Nucleus accumbens (tissue), 56 donors: ENCODE measurements at regions not wholly inside any gene's neighbourhood (a gene's known extent, or its start where the extent isn't known, plus 50 kb on each side); places are given as distances from the start of the nearest gene placed in this dataset.
"Not testable (repeated sequence)": the region's sequence is repeated elsewhere in the genome, so short reads cannot be mapped to it uniquely, and the experiment has no call there.

Source experiments
- DNase-seq, 56 donors: peaks; one replicate each; lab custom pipeline; 2025; lab: John Stamatoyannopoulos, UW

DNA sequence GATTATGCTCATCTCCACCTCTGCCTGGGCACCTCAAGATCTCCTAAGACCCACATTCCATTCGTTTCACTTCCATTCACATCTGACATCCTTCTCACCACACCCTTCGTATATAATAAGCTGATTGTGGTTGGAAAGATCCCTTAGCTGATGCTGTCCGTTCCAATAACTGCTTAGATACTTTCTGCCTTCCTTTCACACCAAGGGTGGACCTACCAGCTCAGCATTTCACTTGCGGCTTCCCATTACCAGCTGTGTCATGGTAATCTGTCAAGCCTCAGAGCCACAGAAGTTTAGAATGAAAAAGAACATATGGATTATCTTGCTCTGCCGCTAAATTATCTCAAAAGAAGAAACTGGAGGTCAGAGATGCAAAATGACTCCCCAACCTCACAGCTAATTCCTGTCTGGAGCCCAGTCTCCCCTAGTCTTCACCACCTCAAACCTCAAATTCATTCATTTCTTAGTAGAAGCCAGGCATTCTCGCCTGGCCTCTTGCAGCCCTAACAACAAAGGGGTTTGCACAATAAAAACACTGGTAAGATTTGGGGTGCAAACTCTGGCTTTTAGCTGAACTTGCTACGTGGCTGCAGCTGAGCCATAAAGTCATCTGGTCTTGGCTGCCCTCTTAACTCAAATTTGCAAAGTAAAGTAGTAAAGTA, 182.8 kb upstream of the HS3ST3A1 start:
- DNase-seq = no peak

DNA sequence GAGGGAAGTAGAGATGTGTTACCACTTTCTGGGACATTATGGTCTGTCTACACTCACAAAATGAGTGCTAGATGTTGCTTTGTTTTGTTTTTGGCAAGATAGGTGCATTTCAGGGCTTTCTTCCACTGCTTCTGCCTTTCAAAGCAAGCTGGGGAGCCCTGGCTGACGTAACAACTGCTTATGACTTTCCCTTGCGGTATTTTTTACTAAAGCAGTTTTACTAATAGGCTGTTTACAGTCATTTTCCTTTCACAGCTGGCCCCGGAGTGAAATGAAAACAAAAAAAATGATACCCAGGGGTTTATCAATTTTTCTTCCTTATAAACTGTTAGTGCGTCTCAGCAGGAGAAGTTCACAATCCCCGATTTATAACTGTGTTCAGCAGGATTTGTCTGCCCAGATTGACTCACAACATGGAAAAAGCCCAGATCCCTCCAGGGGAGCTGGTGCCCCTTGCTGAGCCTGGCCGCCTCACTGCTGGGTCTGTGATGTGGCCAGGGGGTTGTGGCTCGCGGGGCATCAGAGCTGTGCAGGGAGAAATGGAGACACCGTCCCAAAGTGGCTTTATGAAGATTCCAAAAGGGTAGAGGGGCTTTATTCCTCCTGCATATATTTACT, 184.4 kb upstream of the HS3ST3A1 start:
- DNase-seq = peak in 1 of 56 donors; percentile 0

DNA sequence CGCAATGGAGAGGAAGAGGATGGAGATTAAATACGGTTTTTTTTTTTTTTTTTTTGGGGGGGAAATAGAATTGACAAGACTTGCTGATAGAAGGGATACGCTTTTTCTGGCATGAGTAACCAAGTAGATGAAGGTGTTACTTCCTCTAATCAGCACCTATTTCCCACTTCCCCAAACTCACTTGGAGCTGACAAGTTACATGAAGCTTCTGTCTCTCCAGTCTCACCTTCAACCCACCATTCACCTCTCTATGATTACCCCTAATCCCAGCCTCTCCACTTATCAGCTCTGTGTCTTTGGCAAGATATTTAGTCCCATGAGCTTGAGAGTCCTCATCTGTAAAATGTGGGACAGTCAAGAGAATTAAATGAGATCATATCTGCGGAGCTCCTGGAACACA, 185.9 kb upstream of the HS3ST3A1 start:
- no peak for DNase-seq

DNA sequence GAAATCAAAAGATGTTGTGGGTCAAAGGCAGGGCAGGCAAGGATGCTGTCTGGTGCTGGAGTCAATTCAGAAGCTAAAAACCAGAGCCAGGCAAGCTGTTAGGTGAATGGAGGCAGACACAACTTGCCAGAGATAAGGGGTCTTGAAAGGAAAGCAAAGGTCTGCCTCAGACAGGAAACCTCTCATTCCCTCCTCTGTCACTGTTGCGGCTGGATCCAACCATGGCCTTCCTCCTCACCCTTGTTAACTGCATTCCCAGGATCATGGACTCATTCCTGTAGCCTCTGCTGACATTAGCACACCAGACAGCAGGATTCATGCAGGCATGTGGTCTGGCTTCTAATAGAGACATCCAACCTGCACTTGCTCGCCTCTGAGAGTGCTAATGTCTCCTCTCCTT, 186.7 kb upstream of the HS3ST3A1 start:
- no peak for DNase-seq

DNA sequence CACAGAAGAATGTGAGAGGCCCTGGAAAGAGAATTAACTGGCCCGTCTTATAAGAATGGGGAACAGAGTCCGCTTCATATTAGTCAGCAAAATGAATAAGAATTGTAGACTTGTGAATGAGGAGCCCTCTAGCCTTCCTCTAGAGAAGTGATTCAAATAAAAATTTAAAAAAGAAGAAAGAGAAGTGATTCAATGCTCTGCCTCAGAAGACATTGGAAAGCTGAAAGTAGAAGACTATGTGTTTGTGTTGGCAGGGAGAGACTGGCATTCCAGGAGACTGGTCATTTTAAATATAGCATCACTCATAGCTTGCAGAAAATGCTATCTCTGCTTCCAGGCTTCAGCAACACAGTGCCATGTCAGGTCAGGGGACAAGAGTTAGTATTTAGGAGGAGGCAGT, 190.6 kb upstream of the HS3ST3A1 start:
- DNase-seq = no peak

DNA sequence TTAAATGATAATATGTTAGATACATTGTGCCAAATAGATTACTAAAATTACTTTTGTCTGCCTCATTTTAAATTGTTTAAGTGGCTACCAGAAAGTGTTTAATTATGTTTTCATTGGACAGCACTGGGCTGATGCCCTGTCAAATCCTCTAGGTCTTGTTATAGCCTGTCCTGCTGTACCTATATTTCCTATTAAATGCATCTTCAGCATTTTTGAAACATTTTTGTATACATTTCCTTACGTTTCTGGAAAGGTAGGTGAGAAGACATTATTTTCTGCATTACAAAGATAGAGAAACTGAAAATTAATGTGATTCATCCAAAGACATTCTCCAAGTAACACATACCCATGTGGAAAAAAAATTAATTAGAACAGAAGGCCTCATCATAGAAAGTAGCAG, 192.2 kb upstream of the HS3ST3A1 start:
- DNase-seq = no peak

DNA sequence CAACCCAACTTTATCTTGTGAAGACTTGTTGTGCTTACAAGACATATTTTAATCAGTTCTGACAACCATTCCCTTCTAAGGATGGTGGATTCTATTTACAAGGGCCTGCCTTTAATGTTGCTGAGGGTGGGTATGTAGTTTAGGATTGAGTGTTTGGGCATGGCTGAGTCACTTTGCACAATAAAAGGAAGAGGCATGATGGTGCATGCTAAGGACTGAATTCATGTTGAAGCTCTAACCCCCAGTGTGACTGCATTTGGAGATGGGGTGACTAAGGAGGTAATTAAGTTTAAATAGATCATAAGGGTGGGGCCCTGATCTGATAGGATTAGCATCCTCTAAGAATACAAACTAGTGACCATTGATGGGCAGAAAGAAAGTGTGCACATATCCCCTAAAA, 196.1 kb upstream of the HS3ST3A1 start:
- no peak for DNase-seq

DNA sequence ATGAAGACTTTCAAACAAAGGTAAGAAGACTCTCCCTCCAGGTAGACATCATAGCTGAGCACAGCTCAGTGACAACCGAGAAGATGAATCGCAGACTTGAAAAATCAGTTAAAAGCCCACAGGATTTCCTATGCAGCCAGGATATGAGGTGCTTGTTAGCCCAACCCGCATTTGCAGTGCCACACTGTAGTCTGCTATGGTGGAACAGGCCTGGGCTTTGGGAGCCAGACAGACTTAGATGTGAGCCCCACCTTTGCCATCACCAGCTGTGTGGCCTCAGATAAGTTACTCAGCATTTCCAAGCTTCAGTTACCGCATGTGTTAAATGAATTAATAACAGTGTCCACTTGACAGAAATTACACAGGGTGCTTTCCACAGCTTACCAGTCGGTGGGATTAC, 204.4 kb upstream of the HS3ST3A1 start:
- no peak for DNase-seq

DNA sequence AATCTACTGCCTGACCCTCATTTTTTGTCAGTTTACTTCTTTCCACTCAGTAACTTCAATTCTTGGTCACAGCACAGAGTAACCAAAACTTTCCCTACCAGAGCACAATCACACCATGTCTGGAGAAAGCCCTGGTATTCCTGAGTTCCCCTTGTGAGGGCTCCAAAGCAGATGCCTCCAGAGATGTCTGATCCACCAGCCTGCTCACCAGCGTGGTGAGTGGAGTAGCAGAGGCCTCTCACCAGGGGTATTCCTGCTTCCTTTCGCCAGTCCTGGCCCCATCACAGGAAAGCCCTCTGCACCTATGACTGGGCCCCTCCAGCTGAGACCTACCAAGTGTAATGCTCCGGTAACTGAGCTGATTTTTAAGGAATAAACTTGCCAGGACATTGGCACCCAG, 205.4 kb upstream of the HS3ST3A1 start:
- no peak for DNase-seq

DNA sequence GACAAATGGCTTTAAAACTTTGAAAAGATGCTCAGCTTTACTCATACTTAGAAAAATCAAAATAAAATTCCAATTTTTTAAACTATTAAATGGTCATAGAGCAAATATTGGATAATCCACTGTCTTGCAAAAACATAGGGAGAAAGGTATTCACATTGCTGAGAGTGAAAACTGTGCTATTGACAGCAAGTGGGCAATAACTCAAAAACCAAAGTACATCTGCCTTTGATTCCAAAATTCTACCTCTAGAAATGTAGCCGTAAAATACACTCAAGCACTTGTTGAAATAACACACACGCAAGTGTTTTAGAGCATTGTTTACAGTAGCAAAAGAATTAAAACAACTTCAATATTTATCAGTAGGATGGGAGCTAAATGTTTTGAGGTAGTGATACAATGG, 210.6 kb upstream of the HS3ST3A1 start:
- DNase-seq = no peak

DNA sequence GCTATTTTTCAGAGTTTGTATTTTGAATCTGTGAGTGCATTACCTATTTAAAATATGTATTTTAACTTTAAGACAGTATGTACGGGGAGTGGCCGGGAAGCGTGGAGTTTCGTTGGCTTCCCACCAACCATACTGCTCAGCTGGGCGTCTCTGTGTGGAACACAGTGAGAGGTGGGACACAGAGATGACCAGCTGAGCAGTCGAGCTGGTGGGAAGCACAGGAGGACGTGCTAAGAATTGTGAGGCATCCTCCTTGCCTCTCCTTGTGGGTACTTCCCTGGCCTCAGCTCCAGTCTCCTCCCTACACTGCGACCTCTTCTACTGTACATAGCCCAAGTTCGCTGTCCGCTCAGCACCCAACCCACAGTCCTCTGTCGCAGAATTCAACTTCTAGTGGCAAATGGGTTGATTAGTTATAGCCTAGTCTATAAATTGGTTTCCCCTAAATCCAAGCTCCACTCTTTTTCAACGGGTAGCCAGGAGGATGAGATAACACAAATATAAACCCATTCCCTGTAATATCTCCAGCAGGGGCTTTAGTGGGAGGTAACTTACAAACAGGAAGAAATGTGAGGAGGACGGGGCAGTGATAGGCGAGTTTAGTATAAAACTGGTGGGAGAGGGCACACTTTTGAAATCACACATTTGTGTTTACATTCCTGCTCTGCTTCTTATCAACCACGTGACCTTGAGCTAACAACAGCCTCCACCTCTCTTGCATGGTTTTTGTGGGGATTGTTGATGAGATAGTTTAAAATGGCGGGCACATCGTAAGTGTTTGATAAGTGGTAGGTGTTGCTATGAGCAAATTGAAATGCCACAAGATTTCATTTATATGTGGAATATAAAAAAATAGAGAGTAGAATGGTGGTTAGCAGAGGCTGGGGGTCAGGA, 211.9 kb upstream of the HS3ST3A1 start:
- DNase-seq = no peak

DNA sequence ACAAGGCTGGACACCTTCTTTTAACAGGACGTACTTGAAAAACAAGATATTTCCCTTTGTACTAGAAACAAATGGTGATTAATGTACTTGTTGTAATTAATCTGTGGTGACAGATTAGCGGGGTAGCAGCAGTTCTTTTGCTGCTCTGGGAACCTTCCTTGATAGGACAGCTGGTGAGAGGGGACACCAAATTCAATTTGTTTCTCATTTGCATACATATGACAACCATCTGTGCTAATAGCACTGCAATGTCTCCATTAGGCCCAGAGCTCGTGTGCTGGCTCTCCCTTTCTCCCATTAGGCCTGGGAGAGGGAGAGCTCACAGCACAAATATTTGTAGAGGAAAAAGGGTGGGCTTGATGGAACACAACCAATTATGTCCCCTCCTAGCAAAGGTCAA, 221.0 kb upstream of the HS3ST3A1 start:
- DNase-seq = no peak

DNA sequence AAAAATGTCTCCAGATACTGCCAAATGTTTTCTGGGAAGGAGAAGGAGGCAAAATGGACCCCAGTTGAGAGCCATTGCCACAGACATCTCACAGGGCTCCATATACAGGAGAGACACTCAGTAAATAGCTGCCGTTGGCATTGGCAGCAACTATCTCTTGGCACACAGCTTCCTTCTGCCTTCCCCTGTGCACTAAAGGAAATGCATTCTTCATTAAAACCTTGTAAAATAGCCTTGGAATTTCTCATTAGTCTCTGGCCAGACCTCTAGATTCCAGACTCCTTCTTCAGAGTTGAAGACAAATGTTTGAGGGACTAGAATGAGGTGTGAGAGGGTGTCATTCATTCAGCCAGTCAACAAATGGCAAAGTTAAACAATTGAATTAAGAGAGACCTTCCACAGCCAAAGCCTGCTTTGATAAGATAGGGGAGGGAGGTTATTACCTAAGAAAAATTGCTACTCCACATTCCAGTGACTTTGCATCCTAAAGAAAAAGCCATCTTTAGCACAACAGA, 223.9 kb upstream of the HS3ST3A1 start:
- no peak for DNase-seq

DNA sequence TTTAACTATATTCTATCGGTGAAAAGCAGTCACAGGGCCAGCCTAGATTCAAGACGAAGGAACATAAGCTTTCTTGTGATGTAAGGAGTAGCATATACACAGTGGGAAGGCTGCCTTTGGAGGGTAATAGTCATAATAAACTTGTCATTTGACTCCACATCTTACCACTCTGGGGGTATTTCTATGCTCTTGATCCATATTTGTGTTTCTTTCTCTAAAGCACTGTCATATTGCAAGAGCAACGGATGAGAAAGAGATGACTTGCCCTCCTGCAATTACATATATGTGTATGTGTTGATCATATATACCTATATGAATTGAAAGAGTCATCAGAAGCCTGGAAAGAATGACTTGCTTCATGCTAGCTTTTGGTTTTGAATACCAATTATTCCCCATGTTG, 225.4 kb upstream of the HS3ST3A1 start:
- DNase-seq = no peak

DNA sequence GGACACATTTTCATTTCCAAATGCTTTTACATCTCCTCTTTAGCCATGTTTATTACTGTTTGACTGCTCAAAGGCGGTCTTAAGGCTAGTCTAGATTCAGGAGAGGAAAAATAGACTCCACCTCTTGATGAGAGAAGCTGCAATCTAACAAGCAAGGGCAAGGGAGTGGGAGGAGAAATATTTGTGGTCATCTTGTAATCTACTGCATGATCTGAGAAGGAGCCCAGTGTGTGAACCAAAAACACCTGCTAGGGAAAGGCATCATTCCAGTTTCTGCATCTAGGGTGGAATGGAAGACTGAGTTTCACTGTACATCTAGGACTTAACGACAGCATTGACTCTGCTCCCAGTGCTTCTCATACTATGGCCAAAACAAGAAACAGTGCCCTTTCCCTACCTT, 232.2 kb upstream of the HS3ST3A1 start:
- DNase-seq = no peak

DNA sequence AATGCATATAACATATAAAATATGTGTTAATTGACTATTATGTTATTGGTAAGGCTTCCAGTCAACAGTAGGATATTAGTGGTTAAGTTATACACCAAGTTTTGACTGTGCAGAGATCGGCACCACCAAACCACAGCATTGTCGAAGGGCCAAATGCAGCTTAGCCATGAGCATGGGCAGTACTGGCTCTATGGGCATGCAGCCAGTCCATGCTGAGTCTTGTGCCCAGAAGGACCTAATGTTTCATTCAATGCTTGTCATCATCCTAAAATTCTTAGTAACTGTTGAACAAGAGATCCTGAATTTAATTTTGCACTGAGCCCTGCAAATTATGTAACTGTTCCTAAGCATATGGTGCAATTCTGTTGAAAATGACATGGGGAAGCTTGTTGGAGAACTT, 233.4 kb upstream of the HS3ST3A1 start:
- no peak for DNase-seq

DNA sequence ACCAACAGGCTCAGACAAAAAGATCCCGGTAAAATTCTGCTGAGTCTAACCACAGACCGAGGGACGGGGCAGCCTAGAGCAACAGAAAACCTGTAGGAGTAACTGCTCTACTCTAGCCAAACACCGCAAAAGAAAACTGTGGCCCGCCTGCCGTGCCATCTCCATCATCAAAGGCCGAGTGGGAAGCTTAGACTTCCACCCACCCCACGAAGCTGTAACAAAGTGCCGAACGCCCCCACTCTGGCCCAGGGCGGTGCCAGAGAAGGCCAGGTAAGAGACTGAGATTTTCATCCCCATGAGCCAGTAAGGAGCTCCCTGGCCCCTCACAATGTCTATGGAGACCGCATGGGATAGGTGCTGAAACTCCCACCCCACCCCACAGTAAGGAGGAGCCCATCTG, 231.9 kb upstream of the COX10 start:
- DNase-seq = no peak

DNA sequence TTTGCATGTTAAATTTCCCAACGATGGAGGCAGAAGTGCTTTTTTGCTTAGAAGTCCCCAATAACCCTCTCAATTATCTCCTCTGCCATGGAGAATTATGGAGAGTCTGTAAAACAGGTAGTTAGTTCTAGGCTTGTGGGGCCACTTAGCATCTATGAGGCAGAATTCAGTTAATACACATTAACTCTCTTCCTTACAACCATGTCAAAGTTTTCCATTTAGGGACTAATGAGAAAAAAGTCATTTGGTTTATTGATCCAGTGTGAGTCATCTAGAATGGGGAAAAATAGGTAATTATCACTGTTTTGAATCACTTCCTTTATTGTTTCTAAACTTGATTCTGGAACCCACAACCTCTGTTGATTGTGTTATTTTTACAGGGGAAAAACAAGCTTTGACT, 229.1 kb upstream of the COX10 start:
- no peak for DNase-seq

DNA sequence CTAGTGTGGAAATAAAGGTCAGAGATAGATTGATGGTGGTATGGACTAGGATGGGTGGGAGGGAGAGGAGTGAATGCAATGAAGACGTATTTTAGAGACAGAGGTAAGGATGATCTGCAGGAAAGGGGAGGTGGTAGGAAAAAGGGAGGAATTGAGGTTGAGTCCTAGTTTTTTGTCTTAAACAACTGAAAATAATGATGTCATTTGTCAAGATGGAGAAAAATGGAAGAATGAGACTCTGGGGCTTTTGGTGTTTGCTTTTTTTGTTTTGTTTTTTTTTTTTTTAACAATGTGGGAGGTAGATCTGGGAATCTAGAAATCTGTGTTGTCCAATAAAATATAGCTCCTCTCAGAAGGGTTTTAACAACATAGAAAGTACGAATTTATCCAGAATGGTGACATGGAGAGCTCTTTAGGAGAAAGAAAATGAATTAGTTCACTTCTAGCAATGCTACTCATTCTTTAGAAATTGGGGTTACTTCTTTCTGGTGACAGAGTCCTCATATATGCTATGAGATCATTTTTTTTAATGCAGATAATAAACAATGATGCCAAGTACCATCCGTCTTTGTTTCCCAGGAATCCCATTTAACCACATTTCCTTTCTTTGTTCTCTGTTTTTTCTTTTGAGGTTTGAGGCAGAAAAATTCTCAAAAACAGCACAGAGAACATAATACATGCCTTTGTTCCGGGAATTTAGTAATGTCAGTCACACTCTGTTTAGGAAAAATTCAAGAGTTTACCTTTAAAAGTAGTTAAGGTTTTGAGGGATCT, 225.3 kb upstream of the COX10 start:
- no peak for DNase-seq

DNA sequence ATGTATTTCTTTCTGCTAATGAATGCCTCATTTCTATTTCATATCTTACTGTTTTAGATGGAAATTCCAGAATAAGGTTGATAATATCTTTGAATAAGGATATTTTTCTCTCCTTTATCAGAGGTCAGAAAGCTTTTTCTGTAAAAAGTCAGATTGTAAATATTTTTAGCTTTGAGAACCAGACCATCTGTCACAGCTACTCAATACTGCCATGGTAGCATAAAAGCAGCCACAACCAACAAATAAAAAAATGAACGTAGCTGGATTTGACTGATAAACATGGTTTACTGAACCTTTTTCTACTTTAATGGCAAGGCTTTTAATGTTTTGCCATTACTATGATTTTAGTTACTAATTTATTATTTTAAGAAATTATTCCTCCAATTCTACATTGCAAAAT, 217.4 kb upstream of the COX10 start:
- DNase-seq = no peak

DNA sequence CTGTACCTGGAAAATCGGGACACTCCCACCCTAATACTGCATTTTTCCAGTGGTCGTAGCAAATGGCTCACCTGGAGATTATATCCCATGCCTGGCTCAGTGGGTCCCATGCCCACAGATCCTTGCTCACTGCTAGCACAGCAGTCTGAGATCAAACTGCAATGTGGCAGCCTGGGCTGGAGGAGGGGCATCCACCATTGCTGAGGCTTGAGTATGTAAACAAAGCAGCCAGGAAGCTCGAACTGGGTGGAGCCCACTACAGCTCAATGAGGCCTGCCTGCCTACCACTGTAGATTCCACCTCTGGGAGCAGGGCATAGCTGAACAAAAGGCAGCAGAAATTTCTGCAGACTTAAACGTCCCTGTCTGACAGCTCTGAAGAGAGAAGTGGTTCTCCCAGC, 213.6 kb upstream of the COX10 start:
- DNase-seq = not testable (repeated sequence)
